ENCODE measurements at regions not wholly inside any gene's neighbourhood (a gene's known extent, or its start where the extent isn't known, plus 50 kb on each side); places are given as distances from the start of the nearest gene placed in this dataset.

DNA sequence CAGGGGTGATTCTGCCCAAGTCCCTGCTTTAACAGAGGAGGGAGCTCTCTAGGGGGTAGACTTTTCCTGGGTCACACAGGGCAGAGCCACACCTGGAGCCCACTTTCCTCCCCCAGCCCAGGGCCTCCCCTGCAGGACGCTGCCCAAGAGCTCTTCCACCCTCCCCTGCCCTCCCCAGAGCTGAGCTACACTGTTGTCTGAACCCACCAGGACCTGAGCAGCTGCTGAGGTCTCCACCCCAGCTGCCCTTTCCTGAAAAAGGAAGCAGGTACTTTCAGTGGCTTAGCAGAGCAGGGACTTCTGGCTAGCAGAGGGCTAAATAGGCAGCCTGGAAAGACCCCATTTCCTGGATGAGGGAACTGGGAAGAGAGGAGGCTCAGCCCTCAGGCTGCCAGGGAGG is 169.3 kb upstream of the ETV3 start:
- TF ChIP-seq, protein P1, sequence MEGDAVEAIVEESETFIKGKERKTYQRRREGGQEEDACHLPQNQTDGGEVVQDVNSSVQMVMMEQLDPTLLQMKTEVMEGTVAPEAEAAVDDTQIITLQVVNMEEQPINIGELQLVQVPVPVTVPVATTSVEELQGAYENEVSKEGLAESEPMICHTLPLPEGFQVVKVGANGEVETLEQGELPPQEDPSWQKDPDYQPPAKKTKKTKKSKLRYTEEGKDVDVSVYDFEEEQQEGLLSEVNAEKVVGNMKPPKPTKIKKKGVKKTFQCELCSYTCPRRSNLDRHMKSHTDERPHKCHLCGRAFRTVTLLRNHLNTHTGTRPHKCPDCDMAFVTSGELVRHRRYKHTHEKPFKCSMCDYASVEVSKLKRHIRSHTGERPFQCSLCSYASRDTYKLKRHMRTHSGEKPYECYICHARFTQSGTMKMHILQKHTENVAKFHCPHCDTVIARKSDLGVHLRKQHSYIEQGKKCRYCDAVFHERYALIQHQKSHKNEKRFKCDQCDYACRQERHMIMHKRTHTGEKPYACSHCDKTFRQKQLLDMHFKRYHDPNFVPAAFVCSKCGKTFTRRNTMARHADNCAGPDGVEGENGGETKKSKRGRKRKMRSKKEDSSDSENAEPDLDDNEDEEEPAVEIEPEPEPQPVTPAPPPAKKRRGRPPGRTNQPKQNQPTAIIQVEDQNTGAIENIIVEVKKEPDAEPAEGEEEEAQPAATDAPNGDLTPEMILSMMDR (IDR thresholded peaks at IDR 0.05) = no peak
- no peak for TF ChIP-seq ZFX (IDR thresholded peaks at IDR 0.05; ENCODE audit: borderline replicate concordance)

All from 22Rv1 (cell line).